NB4 (cell line): ENCODE measurements at regions not wholly inside any gene's neighbourhood (a gene's known extent, or its start where the extent isn't known, plus 50 kb on each side); places are given as distances from the start of the nearest gene placed in this dataset.

Source experiments
- DNase-seq: peaks from one replicate; pipeline ENCODE4 v3.0.0; 2010; ENCODE audit warnings: low read depth
- H3K4me3 ChIP-seq: one replicate; pipeline ENCODE4 v1.5.1; 2011; ENCODE audit warnings: mild to moderate bottlenecking, low read depth, low read length, moderate library complexity
- MYC ChIP-seq: IDR thresholded peaks from 2 replicates; pipeline ENCODE4 v1.6.1; 2011; ENCODE audit warnings: low read depth, low read length
- POLR2A ChIP-seq: IDR thresholded peaks from 2 replicates; pipeline ENCODE4 v1.6.1; 2011; ENCODE audit warnings: mild to moderate bottlenecking; ENCODE audit not compliant: insufficient read length; ENCODE audit errors: extremely low read depth
- TF ChIP-seq, protein P1 (sequence below): IDR thresholded peaks from 2 replicates; pipeline ENCODE4 v1.6.1; 2011; ENCODE audit warnings: low read depth, low read length
- TF ChIP-seq, protein P2 (sequence below): IDR thresholded peaks from one replicate; pipeline ENCODE4 v1.5.1; 2012; ENCODE audit warnings: low read depth, low read length

DNA sequence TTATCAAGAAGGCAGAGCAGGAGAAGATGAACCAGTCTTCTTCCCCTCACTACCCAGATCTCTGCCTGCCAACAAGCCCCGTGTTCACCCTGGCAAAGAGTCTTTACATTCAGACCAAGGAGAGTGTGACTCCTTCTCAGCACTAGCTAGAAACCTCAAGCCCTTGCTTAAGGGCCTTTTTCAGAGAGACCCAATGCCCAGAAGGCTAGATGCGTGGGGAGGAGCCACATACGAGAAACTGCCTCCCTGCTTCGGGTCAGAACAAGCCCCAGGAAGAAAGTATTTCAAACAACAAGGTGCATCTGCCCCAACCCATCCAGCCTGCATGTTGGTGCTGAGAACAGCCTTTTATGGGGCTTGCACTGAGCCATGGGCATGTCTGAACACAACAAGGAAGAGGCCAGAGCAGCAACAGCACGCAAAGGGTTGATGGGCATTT lies 152.7 kb upstream of the CAMK1G start:
- no peak for DNase-seq
- H3K4me3 ChIP-seq: no peak overlapping the region
- TF ChIP-seq MYC (no peak), POLR2A (no peak)
- TF ChIP-seq, protein P1, sequence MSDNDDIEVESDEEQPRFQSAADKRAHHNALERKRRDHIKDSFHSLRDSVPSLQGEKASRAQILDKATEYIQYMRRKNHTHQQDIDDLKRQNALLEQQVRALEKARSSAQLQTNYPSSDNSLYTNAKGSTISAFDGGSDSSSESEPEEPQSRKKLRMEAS: no peak
- TF ChIP-seq, protein P2, sequence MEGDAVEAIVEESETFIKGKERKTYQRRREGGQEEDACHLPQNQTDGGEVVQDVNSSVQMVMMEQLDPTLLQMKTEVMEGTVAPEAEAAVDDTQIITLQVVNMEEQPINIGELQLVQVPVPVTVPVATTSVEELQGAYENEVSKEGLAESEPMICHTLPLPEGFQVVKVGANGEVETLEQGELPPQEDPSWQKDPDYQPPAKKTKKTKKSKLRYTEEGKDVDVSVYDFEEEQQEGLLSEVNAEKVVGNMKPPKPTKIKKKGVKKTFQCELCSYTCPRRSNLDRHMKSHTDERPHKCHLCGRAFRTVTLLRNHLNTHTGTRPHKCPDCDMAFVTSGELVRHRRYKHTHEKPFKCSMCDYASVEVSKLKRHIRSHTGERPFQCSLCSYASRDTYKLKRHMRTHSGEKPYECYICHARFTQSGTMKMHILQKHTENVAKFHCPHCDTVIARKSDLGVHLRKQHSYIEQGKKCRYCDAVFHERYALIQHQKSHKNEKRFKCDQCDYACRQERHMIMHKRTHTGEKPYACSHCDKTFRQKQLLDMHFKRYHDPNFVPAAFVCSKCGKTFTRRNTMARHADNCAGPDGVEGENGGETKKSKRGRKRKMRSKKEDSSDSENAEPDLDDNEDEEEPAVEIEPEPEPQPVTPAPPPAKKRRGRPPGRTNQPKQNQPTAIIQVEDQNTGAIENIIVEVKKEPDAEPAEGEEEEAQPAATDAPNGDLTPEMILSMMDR: no peak

DNA sequence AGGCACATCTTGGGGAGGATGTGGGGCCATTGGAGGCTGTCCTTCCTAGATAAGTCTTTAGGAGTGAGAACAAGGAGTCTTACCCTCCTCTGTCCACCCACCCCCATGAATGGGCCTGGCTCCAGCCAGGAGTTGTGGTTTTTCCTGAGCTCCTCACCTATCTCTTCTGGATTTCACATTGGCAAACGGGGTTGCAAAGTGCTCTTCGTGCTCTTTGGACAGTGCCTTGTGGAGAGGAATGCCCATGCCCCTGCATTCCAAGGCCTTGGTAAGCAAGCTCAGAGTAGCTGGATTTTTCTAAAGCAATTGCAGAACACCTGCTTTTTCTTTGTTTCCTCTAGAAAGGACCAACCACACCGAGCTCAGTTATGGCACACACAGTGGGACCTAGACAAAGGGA lies 152.1 kb upstream of the CAMK1G start:
- H3K4me3 ChIP-seq: no peak overlapping the region
- TF ChIP-seq, protein P2: no peak
- TF ChIP-seq, protein P1: no peak
- TF ChIP-seq MYC (no peak), POLR2A (no peak)
- no peak for DNase-seq

DNA sequence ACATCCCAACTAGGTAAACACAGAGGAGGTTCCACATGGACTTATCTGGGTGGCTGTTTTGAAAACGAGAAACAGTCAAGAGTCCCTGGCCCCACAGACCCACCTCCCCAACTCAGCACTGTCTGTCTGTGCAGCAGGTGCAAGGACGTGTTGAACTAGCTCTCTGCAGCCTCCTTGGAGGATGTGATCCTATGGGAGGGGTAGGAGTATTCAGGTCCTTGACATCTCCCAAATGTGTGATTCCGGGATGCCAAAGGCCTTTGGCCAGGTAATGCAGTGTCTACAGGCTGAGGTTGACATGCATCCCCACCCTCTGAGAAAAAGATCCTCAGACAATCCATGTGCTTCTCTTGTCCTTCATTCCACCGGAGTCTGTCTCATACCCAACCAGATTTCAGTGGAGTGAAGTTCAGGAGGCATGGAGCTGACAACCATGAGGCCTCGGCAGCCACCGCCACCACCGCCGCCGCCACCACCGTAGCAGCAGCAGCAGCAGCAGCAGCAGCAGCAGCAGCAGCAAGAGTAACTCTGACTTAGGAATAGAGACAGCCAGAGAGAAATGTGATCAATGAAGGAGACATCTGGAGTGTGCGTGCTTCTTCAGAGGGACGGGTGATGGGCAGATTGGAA lies 151.6 kb upstream of the CAMK1G start:
- TF ChIP-seq, protein P2: no peak
- TF ChIP-seq MYC: no peak
- no peak for TF ChIP-seq POLR2A
- TF ChIP-seq, protein P1: no peak
- no peak overlapping the region for H3K4me3 ChIP-seq
- no peak for DNase-seq

DNA sequence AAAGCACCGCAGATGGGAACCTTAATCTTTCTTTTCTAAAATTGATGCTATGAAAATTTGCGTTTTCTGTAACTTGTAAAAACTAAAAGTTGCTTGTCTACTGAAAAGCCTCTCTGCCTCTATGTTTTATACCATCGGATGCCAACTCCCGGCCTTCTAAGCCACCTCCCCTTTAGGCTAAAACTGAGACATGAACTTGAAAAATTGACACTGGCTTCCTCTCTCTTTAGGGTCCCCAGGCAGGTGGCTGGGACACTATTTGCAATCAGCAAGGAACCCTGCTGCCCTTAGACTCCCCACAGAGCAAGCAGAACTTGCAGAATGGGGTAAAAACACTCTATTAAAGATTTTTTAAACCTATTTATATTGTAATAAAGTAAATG lies 151.1 kb upstream of the CAMK1G start:
- TF ChIP-seq, protein P2: no peak
- TF ChIP-seq, protein P1: no peak
- no peak for DNase-seq
- H3K4me3 ChIP-seq: no peak overlapping the region

DNA sequence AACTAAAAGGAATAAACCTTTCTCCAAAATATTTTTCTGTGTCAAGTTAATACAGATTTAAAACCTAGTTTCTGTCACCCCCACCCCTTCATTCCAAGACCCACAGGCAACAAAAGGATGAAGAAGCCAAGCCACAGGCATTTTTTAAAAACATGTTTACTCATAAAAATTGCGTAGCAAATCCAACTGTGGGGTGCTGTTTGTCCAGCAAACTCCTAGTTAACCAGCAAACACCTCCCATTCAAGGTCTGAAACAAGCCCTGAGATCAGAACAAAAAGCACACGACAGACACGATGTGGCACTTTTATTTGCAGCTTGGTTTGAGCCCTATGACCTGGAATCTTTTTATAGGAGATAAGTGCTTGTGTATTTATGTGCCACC lies 149.9 kb upstream of the CAMK1G start:
- DNase-seq: no peak
- no peak overlapping the region for H3K4me3 ChIP-seq
- TF ChIP-seq, protein P1: no peak
- TF ChIP-seq POLR2A: no peak
- TF ChIP-seq MYC: no peak
- TF ChIP-seq, protein P2: no peak

DNA sequence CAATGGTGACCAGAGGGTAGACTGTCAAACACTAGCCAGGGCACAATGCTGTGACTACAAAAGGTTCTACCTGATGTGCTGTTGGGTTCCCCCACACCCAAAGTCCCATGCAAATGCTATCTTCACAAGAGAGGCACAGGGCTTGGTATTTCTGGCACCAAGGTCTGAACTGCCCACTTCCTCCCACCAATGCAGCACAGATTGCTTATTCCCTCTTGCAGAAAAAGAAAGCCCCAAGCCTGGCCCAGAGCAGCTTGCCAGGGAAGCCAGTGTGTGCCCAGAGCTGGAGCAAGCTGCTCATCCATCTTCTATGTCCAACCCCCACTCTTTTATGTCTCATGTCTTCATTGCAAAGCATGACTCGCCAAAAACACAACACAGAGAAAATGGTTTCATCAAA lies 149.4 kb upstream of the CAMK1G start:
- no peak for DNase-seq

More for the DNA sequence above, 149.4 kb upstream of the CAMK1G start:
- TF ChIP-seq, protein P2: no peak
- no peak for TF ChIP-seq MYC
- TF ChIP-seq, protein P1: no peak
- TF ChIP-seq POLR2A: no peak
- H3K4me3 ChIP-seq: no peak overlapping the region
